HL-60 (cell line): ENCODE measurements at regions not wholly inside any gene's neighbourhood (a gene's known extent, or its start where the extent isn't known, plus 50 kb on each side); places are given as distances from the start of the nearest gene placed in this dataset.

ENCODE experiments used
- DNase-seq, 2 experiments: peaks; one replicate each; pipeline ENCODE4 v3.0.0-alpha.2; 2010 to 2020; ENCODE audit warnings: low read depth in 1 of 2, low spot score in 1 of 2
- H3K27ac ChIP-seq: fragments of 250-450 bp; sonication (Bioruptor Pico); replicated peaks from 2 replicates; pipeline ENCODE4 v1.5.1; 2020; ENCODE audit warnings: mild to moderate bottlenecking, moderate library complexity
- H3K27me3 ChIP-seq: fragments of 250-450 bp; sonication (Bioruptor Pico); 2 replicates; pipeline ENCODE4 v1.5.1; 2021; ENCODE audit warnings: mild to moderate bottlenecking, moderate library complexity; ENCODE audit not compliant: insufficient read depth, poor library complexity, severe bottlenecking
- H3K4me3 ChIP-seq: replicated peaks from 2 replicates; pipeline ENCODE4 v1.5.1; 2011; ENCODE audit warnings: mild to moderate bottlenecking, control low read depth, low read length; ENCODE audit not compliant: insufficient read depth
- GABPA ChIP-seq: IDR thresholded peaks from 2 replicates; pipeline ENCODE4 v1.6.1; 2012; ENCODE audit warnings: low read depth
- POLR2AphosphoS5 ChIP-seq: IDR thresholded peaks from 2 replicates; pipeline ENCODE4 v1.6.1; 2012; ENCODE audit warnings: low read depth
- SPI1 ChIP-seq: IDR thresholded peaks from 2 replicates; pipeline ENCODE4 v1.6.1; 2012; ENCODE audit warnings: low read depth, mild to moderate bottlenecking, borderline replicate concordance
- TF ChIP-seq, protein P1 (sequence below): IDR thresholded peaks from 2 replicates; pipeline ENCODE4 v1.6.1; 2012; ENCODE audit warnings: low read depth; ENCODE audit not compliant: insufficient replicate concordance
- TF ChIP-seq, protein P2 (sequence below): IDR thresholded peaks from one replicate; pipeline ENCODE4 v1.5.1; 2011; ENCODE audit warnings: low read length, control low read depth, inconsistent platforms; ENCODE audit not compliant: insufficient read depth

DNA sequence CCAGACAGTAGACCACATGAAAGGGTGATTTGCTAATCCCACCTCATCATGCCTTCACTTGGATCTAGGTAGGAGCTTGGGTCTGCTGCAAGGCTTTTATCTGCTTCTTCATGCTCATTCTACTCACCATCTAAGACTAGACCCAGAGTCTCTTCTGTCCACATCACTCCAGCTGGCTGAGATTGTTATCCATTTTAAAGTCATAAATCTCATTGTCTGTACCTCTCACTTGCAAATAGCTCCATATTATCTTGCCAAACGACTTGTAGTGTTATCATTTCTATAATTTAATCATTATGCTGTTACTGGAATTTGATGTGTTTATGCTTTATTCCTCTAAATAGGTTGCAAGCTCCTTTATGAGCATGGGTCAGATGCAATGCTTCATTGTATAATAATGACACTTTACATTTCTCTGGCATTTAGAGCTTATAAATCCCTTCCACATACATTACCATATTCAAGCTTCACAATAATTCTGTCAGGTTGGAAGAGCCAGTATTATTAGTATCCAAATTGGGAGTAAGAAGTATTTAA, 254.2 kb upstream of the SORL1-AS1 start:
- no peak overlapping the region for H3K4me3 ChIP-seq
- TF ChIP-seq, protein P1, sequence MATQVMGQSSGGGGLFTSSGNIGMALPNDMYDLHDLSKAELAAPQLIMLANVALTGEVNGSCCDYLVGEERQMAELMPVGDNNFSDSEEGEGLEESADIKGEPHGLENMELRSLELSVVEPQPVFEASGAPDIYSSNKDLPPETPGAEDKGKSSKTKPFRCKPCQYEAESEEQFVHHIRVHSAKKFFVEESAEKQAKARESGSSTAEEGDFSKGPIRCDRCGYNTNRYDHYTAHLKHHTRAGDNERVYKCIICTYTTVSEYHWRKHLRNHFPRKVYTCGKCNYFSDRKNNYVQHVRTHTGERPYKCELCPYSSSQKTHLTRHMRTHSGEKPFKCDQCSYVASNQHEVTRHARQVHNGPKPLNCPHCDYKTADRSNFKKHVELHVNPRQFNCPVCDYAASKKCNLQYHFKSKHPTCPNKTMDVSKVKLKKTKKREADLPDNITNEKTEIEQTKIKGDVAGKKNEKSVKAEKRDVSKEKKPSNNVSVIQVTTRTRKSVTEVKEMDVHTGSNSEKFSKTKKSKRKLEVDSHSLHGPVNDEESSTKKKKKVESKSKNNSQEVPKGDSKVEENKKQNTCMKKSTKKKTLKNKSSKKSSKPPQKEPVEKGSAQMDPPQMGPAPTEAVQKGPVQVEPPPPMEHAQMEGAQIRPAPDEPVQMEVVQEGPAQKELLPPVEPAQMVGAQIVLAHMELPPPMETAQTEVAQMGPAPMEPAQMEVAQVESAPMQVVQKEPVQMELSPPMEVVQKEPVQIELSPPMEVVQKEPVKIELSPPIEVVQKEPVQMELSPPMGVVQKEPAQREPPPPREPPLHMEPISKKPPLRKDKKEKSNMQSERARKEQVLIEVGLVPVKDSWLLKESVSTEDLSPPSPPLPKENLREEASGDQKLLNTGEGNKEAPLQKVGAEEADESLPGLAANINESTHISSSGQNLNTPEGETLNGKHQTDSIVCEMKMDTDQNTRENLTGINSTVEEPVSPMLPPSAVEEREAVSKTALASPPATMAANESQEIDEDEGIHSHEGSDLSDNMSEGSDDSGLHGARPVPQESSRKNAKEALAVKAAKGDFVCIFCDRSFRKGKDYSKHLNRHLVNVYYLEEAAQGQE, result no peak
- TF ChIP-seq, protein P2, sequence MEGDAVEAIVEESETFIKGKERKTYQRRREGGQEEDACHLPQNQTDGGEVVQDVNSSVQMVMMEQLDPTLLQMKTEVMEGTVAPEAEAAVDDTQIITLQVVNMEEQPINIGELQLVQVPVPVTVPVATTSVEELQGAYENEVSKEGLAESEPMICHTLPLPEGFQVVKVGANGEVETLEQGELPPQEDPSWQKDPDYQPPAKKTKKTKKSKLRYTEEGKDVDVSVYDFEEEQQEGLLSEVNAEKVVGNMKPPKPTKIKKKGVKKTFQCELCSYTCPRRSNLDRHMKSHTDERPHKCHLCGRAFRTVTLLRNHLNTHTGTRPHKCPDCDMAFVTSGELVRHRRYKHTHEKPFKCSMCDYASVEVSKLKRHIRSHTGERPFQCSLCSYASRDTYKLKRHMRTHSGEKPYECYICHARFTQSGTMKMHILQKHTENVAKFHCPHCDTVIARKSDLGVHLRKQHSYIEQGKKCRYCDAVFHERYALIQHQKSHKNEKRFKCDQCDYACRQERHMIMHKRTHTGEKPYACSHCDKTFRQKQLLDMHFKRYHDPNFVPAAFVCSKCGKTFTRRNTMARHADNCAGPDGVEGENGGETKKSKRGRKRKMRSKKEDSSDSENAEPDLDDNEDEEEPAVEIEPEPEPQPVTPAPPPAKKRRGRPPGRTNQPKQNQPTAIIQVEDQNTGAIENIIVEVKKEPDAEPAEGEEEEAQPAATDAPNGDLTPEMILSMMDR, result no peak
- TF ChIP-seq GABPA (no peak), SPI1 (no peak), POLR2AphosphoS5 (no peak)
- H3K27me3 ChIP-seq, result peaks cover 12% of the 10 kb centered on the region
- DNase-seq, result no peak
- no peak overlapping the region for H3K27ac ChIP-seq

DNA sequence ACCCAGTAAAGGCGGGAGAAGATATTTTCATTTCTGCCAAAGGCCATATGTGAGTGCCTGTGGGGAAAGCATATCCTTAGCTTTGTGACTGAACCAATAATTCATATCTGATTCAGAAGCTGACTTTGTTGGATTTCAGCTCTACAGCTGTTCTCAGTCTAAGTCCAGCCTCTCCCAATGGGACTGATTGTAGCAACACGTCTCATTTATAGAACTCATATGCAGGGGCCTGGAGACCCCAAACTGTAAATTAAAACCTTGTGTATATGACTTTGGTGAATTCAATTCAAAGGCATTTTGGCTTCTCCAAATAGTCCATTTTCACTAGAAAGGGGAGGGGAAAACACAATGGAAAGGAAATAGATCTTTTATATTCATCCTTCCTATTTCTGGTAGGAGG, 250.4 kb upstream of the SORL1-AS1 start:
- Histone ChIP-seq H3K27me3 (peaks cover 18% of the 10 kb centered on the region), H3K27ac (no peak overlapping the region), H3K4me3 (no peak overlapping the region)
- TF ChIP-seq POLR2AphosphoS5 (no peak), GABPA (no peak), SPI1 (no peak)
- TF ChIP-seq, protein P1, result no peak
- TF ChIP-seq, protein P2, result no peak
- no peak for DNase-seq

DNA sequence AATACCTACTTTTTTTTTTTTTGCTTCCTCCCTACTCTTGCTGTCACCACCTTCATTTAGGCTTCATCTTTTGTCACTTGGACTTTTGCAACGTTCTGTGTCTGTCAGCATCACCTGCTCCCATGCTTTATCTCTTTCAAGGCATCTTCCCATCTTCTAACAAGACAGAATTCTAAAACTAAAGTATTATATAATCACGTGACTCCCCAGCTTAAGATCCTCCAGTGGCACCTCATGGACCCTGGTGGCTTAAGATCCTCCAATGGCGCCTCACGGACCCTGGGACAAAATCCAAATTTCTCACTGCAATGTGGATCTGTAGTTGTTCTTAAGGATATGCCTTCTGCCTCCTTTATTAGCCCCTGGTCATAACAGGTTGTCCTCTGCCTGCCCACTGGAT, 248.2 kb upstream of the SORL1-AS1 start:
- no peak for DNase-seq
- Histone ChIP-seq H3K27me3 (peaks cover 12% of the 10 kb centered on the region), H3K4me3 (no peak overlapping the region), H3K27ac (no peak overlapping the region)
- TF ChIP-seq, protein P2, result no peak
- TF ChIP-seq, protein P1, result no peak
- TF ChIP-seq SPI1 (no peak), POLR2AphosphoS5 (no peak), GABPA (no peak)
